HL-60 (cell line): ENCODE measurements at regions not wholly inside any gene's neighbourhood (a gene's known extent, or its start where the extent isn't known, plus 50 kb on each side); places are given as distances from the start of the nearest gene placed in this dataset.

ENCODE experiments used
- DNase-seq, 2 experiments: peaks; one replicate each; pipeline ENCODE4 v3.0.0-alpha.2; 2010 to 2020; ENCODE audit warnings: low read depth in 1 of 2, low spot score in 1 of 2
- H3K27ac ChIP-seq: fragments of 250-450 bp; sonication (Bioruptor Pico); replicated peaks from 2 replicates; pipeline ENCODE4 v1.5.1; 2020; ENCODE audit warnings: mild to moderate bottlenecking, moderate library complexity
- H3K27me3 ChIP-seq: fragments of 250-450 bp; sonication (Bioruptor Pico); 2 replicates; pipeline ENCODE4 v1.5.1; 2021; ENCODE audit warnings: mild to moderate bottlenecking, moderate library complexity; ENCODE audit not compliant: insufficient read depth, poor library complexity, severe bottlenecking
- H3K4me3 ChIP-seq: replicated peaks from 2 replicates; pipeline ENCODE4 v1.5.1; 2011; ENCODE audit warnings: mild to moderate bottlenecking, control low read depth, low read length; ENCODE audit not compliant: insufficient read depth
- CTCF ChIP-seq: IDR thresholded peaks from one replicate; pipeline ENCODE4 v1.5.1; 2011; ENCODE audit warnings: low read length, control low read depth, inconsistent platforms; ENCODE audit not compliant: insufficient read depth
- GABPA ChIP-seq: IDR thresholded peaks from 2 replicates; pipeline ENCODE4 v1.6.1; 2012; ENCODE audit warnings: low read depth
- POLR2AphosphoS5 ChIP-seq: IDR thresholded peaks from 2 replicates; pipeline ENCODE4 v1.6.1; 2012; ENCODE audit warnings: low read depth
- SPI1 ChIP-seq: IDR thresholded peaks from 2 replicates; pipeline ENCODE4 v1.6.1; 2012; ENCODE audit warnings: low read depth, mild to moderate bottlenecking, borderline replicate concordance
- TF ChIP-seq, protein P1 (sequence below): IDR thresholded peaks from 2 replicates; pipeline ENCODE4 v1.6.1; 2012; ENCODE audit warnings: low read depth; ENCODE audit not compliant: insufficient replicate concordance

DNA sequence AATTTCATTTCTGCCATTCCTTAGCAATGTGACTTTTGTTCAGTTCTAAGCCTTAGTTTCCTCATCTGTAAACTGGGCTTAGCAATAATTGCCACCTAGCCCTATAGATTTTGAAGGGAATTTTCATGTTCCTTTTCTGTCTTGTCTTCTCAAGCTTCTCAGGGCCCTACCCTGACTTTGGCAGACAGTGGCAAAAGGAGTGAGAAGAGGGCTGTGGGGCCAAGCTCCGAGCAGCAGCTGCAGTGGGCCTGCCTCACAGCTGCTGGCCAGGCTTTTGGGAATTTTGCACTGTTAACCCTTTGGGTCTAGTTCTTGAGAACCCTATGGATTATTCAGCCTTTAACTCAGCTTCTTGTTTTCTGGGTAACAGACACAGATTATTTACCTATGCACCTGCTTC lies 67.6 kb upstream of the IGSF1 start:
- TF ChIP-seq, protein P1, sequence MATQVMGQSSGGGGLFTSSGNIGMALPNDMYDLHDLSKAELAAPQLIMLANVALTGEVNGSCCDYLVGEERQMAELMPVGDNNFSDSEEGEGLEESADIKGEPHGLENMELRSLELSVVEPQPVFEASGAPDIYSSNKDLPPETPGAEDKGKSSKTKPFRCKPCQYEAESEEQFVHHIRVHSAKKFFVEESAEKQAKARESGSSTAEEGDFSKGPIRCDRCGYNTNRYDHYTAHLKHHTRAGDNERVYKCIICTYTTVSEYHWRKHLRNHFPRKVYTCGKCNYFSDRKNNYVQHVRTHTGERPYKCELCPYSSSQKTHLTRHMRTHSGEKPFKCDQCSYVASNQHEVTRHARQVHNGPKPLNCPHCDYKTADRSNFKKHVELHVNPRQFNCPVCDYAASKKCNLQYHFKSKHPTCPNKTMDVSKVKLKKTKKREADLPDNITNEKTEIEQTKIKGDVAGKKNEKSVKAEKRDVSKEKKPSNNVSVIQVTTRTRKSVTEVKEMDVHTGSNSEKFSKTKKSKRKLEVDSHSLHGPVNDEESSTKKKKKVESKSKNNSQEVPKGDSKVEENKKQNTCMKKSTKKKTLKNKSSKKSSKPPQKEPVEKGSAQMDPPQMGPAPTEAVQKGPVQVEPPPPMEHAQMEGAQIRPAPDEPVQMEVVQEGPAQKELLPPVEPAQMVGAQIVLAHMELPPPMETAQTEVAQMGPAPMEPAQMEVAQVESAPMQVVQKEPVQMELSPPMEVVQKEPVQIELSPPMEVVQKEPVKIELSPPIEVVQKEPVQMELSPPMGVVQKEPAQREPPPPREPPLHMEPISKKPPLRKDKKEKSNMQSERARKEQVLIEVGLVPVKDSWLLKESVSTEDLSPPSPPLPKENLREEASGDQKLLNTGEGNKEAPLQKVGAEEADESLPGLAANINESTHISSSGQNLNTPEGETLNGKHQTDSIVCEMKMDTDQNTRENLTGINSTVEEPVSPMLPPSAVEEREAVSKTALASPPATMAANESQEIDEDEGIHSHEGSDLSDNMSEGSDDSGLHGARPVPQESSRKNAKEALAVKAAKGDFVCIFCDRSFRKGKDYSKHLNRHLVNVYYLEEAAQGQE: no peak
- no peak for TF ChIP-seq POLR2AphosphoS5
- no peak for TF ChIP-seq GABPA
- TF ChIP-seq CTCF: no peak
- TF ChIP-seq SPI1: no peak
- no peak overlapping the region for H3K27ac ChIP-seq
- no peaks in the 10 kb centered on the region for H3K27me3 ChIP-seq
- no peak for DNase-seq
- H3K4me3 ChIP-seq: no peak overlapping the region

- H3K27ac ChIP-seq: no peak overlapping the region
- TF ChIP-seq GABPA: no peak
- no peak for TF ChIP-seq SPI1
- no peak for TF ChIP-seq CTCF
- TF ChIP-seq, protein P1: no peak
- TF ChIP-seq POLR2AphosphoS5: no peak
- H3K27me3 ChIP-seq: no peaks in the 10 kb centered on the region
- DNase-seq: no peak
- H3K4me3 ChIP-seq: no peak overlapping the region
Observed at GRCh38 chrX:131359611-131360010, 70.5 kb upstream of the IGSF1 start.

- H3K4me3 ChIP-seq: no peak overlapping the region
- H3K27ac ChIP-seq: no peak overlapping the region
- no peak for DNase-seq
- TF ChIP-seq SPI1: no peak
- TF ChIP-seq, protein P1: no peak
- TF ChIP-seq CTCF: no peak
- no peak for TF ChIP-seq POLR2AphosphoS5
- no peak for TF ChIP-seq GABPA
- peaks cover 2% of the 10 kb centered on the region for H3K27me3 ChIP-seq
Observed at GRCh38 chrX:131365766-131366165, 76.7 kb upstream of the IGSF1 start.
